Mesothelial cell of epicardium (in vitro differentiated cells): ENCODE measurements at regions not wholly inside any gene's neighbourhood (a gene's known extent, or its start where the extent isn't known, plus 50 kb on each side); places are given as distances from the start of the nearest gene placed in this dataset.
A peak's percentile ranks its signal among the peaks of the same experiment; 100 is the strongest.
"Not testable (repeated sequence)": the region's sequence is repeated elsewhere in the genome, so short reads cannot be mapped to it uniquely, and the experiment has no call there.

ENCODE experiments used
- DNase-seq, 2 experiments: peaks; one replicate each; pipeline ENCODE4 v3.0.0; 2021; ENCODE audit warnings: low spot score in 2 of 2; ENCODE audit not compliant: unreplicated experiment in 2 of 2
- H3K27ac Mint-ChIP-seq: 2 replicates; pipeline ENCODE4 v1.8.0; 2021; ENCODE audit warnings: mixed read lengths
- H3K27me3 Mint-ChIP-seq: 2 replicates; pipeline ENCODE4 v1.8.0; 2021; ENCODE audit warnings: low read depth, mixed read lengths
- H3K36me3 Mint-ChIP-seq: 2 replicates; pipeline ENCODE4 v1.8.0; 2021; ENCODE audit warnings: mixed read lengths
- H3K4me1 Mint-ChIP-seq: 2 replicates; pipeline ENCODE4 v1.8.0; 2021; ENCODE audit warnings: mixed read lengths
- H3K4me3 Mint-ChIP-seq: 2 replicates; pipeline ENCODE4 v1.8.0; 2021; ENCODE audit warnings: mild to moderate bottlenecking, moderate library complexity, mixed read lengths
- H3K9me3 Mint-ChIP-seq: 2 replicates; pipeline ENCODE4 v1.8.0; 2021; ENCODE audit warnings: mixed read lengths
- CTCF ChIP-seq: fragments of 200-600 bp; sonication (generic); IDR thresholded peaks from one replicate; pipeline ENCODE4 v1.5.0; 2021; ENCODE audit warnings: antibody characterized with exemption; ENCODE audit not compliant: unreplicated experiment

DNA sequence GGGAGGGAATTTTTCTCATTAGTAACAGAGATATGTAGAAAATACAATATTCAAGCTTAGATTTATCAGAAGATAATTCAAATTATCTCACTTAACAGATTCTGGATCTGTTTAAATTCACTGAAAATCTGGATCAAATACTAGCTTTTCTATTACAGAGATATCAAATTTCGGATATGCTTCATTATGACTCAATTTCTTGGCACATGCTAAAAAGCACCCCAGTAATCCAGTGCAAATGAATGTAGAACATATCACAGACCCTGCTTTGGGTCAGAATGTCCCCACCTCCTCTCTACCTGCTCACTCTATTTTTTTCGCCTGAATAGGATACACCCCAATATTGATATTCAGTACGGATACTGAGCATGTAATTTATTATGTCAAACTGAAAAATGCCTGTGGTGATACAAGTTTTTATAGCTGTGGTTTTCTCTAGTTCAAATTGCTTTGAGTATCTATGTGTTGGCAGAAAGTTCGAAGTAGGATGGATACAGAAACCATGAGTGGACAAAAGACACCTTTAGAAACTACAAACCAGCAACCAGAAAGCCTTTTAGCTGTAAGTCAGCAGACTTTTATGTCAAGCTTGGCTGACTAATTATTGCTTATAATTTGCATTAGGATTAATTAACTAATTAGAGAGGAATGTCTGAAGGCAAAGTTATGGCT lies 290.0 kb downstream of the TFAP2B start:
- no peaks in the 10 kb centered on the region for H3K27me3 Mint-ChIP-seq
- no peak overlapping the region for H3K4me3 Mint-ChIP-seq
- no peak for DNase-seq
- no peak overlapping the region for H3K27ac Mint-ChIP-seq
- peaks cover 12% of the 10 kb centered on the region for H3K4me1 Mint-ChIP-seq
- peaks cover 15% of the 10 kb centered on the region for H3K9me3 Mint-ChIP-seq
- H3K36me3 Mint-ChIP-seq = no peaks in the 10 kb centered on the region
- TF ChIP-seq CTCF = no peak

DNA sequence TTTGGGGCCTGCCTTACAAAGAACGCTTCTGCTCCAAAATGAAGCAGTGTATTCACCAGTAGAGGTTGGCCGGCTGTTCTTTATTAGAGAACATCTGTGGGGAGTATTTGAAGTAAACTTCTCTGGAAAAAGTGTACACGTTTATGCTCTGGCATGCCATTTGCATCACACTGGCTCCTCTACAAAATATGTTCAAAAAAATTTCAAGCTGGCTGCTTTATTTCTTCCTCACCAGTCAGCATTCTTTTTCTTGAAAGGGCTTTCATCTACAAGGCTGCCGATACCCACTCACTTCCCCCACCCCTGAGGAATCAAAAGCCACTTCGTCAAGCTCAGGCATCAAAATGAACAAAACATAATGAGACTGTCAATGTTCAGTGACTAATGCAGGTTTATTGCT lies 294.1 kb downstream of the TFAP2B start:
- H3K36me3 Mint-ChIP-seq = no peaks in the 10 kb centered on the region
- H3K4me3 Mint-ChIP-seq = no peak overlapping the region
- peaks cover 20% of the 10 kb centered on the region for H3K4me1 Mint-ChIP-seq
- no peak for TF ChIP-seq CTCF
- H3K9me3 Mint-ChIP-seq = no peaks in the 10 kb centered on the region
- H3K27ac Mint-ChIP-seq = peak overlapping the region; percentile 62
- peaks cover 20% of the 10 kb centered on the region for H3K27me3 Mint-ChIP-seq
- no peak for DNase-seq

DNA sequence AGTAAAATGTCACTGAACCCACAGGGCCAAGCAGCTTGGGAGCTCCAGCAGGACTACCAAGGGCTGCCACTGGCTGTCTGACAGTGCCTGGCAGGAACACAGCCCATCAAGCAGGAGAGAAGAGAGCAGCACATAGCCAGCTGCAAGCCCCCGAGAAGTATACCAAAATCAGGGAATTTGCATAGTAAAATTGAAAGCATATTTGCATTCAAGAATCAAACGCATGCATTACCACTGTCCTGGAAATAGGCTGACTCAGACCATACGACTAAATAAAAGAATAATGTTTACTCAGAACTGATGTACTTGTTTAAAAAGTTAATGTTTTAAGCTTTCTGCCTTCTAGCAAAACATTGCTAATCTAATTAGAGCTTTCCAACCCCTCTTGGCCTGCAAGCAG lies 298.1 kb downstream of the TFAP2B start:
- DNase-seq = no peak
- no peak for TF ChIP-seq CTCF
- Mint-ChIP-seq H3K4me1 (peaks cover 20% of the 10 kb centered on the region), H3K9me3 (no peaks in the 10 kb centered on the region), H3K4me3 (no peak overlapping the region), H3K27me3 (peaks cover 29% of the 10 kb centered on the region), H3K27ac (no peak overlapping the region), H3K36me3 (no peaks in the 10 kb centered on the region)

- no peak for TF ChIP-seq CTCF
- Mint-ChIP-seq H3K4me3 (no peak overlapping the region), H3K27me3 (peaks cover 29% of the 10 kb centered on the region), H3K27ac (no peak overlapping the region), H3K9me3 (peaks cover 13% of the 10 kb centered on the region), H3K36me3 (peaks cover 4% of the 10 kb centered on the region), H3K4me1 (peaks cover 8% of the 10 kb centered on the region)
- DNase-seq = no peak
These were observed 300.1 kb downstream of the TFAP2B start for GRCh38 chr6:51118792-51119191.

DNA sequence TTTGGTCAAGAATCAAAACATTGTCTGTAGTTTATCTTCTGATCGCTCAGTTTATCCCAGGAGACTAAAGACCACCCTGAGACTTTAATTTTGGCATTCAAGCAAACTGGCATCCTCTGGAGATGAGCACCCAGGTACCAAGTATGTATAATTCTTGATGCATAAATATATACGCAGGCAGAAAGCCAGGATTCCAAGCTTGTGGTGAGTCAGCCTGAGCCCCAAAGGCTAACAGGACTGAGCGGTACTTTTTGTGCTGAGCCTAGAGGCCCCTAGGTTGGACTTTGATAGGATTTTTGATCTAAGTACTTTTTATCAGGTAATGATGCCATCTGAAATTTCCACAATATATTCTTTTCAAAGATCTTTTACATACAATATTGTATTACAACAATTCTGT lies 301.3 kb downstream of the TFAP2B start:
- Mint-ChIP-seq H3K27ac (no peak overlapping the region), H3K36me3 (peaks cover 4% of the 10 kb centered on the region), H3K27me3 (peaks cover 27% of the 10 kb centered on the region), H3K9me3 (peaks cover 13% of the 10 kb centered on the region), H3K4me1 (peaks cover 8% of the 10 kb centered on the region), H3K4me3 (no peak overlapping the region)
- DNase-seq = no peak
- no peak for TF ChIP-seq CTCF

DNA sequence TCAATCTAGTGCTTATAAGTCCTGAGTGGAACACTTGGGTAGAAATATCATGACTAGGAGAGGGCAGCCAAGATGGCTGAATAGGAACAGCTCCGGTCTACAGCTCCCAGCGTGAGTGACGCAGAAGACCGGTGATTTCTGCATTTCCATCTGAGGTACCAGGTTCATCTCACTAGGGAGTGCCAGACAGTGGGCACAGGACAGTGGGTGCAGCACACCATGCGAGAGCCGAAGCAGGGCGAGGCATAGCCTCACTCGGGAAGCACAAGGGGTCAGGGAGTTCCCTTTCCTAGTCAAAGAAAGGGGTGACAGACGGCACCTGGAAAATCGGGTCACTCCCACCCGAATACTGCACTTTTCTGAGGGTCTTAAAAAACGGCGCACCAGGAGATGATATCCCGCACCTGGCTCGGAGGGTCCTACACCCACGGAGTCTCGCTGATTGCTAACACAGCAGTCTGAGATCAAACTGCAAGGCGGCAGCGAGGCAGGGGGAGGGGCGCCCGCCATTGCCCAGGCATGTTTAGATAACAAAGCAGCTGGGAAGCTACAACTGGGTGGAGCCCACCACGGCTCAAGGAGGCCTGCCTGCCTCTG lies 302.8 kb downstream of the TFAP2B start:
- Mint-ChIP-seq H3K27me3 (peaks cover 16% of the 10 kb centered on the region), H3K9me3 (peaks cover 13% of the 10 kb centered on the region)
- H3K4me1 Mint-ChIP-seq = not testable (repeated sequence)

More for the DNA sequence above, 302.8 kb downstream of the TFAP2B start:
- H3K27ac Mint-ChIP-seq, H3K36me3 Mint-ChIP-seq, H3K4me3 Mint-ChIP-seq, DNase-seq: not testable (repeated sequence)
